ENCODE measurements at regions not wholly inside any gene's neighbourhood (a gene's known extent, or its start where the extent isn't known, plus 50 kb on each side); places are given as distances from the start of the nearest gene placed in this dataset.

GRCh38 chr17:71809537-71809936 lies 311.3 kb upstream of the SOX9 start:
- TF ChIP-seq, protein P1, sequence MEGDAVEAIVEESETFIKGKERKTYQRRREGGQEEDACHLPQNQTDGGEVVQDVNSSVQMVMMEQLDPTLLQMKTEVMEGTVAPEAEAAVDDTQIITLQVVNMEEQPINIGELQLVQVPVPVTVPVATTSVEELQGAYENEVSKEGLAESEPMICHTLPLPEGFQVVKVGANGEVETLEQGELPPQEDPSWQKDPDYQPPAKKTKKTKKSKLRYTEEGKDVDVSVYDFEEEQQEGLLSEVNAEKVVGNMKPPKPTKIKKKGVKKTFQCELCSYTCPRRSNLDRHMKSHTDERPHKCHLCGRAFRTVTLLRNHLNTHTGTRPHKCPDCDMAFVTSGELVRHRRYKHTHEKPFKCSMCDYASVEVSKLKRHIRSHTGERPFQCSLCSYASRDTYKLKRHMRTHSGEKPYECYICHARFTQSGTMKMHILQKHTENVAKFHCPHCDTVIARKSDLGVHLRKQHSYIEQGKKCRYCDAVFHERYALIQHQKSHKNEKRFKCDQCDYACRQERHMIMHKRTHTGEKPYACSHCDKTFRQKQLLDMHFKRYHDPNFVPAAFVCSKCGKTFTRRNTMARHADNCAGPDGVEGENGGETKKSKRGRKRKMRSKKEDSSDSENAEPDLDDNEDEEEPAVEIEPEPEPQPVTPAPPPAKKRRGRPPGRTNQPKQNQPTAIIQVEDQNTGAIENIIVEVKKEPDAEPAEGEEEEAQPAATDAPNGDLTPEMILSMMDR (IDR thresholded peaks at IDR 0.05): no peak
- TF ChIP-seq POLR2A (IDR thresholded peaks at IDR 0.05): no peak

All from uterus (tissue), 2 donors.